GM23248 (cell line): ENCODE measurements at regions not wholly inside any gene's neighbourhood (a gene's known extent, or its start where the extent isn't known, plus 50 kb on each side); places are given as distances from the start of the nearest gene placed in this dataset.

Experiments
- EZH2 ChIP-seq: fragments of 200-600 bp; sonication (generic); IDR thresholded peaks from 2 replicates; pipeline ENCODE4 v1.6.1; 2018; ENCODE audit warnings: antibody characterized with exemption, mild to moderate bottlenecking; ENCODE audit not compliant: insufficient read depth, poor library complexity, severe bottlenecking
- EZH2phosphoT487 ChIP-seq: fragments of 200-600 bp; sonication (generic); IDR thresholded peaks from 2 replicates; pipeline ENCODE4 v1.6.1; 2018; ENCODE audit warnings: antibody characterized with exemption, moderate library complexity, mild to moderate bottlenecking, low read depth; ENCODE audit not compliant: insufficient read depth

- TF ChIP-seq EZH2 (no peak), EZH2phosphoT487 (no peak)
Measured at GRCh38 chr7:137073571-137074325, 205.3 kb downstream of the CHRM2 start.
